ENCODE measurements at regions not wholly inside any gene's neighbourhood (a gene's known extent, or its start where the extent isn't known, plus 50 kb on each side); places are given as distances from the start of the nearest gene placed in this dataset.

DNA sequence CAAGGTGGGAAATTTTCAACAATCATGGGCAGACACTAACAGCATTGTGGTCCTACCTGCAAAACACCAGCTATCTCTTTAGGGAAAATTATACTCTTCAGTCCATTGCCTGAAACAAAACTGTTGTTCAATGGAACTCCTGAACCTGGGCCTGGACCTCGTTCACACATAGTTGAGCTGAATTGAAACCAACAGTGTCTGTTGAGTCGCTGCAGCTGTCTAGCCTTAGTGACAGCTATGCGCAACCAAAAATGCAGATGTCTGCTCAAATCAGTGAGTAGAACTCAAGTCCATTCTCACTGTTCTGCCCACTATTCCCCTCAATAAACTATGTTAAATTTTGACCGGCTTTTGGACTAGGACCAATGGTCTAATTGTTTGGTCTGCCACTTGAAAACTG is 286.2 kb downstream of the TFAP2A start (continued):
- TF ChIP-seq NR2F2 (IDR thresholded peaks at IDR 0.05) = no peak
- no peak for TF ChIP-seq FOXA2 (IDR thresholded peaks at IDR 0.05)
- no peak for TF ChIP-seq FOXA1 (IDR thresholded peaks at IDR 0.05)
- TF ChIP-seq RXRA (IDR thresholded peaks at IDR 0.05) = no peak
- TF ChIP-seq, protein P1, sequence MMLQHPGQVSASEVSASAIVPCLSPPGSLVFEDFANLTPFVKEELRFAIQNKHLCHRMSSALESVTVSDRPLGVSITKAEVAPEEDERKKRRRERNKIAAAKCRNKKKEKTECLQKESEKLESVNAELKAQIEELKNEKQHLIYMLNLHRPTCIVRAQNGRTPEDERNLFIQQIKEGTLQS (IDR thresholded peaks at IDR 0.05) = no peak
- TF ChIP-seq RAD21 (IDR thresholded peaks at IDR 0.05) = no peak
- no peak for TF ChIP-seq JUND (IDR thresholded peaks at IDR 0.05)
- TF ChIP-seq, protein P2, sequence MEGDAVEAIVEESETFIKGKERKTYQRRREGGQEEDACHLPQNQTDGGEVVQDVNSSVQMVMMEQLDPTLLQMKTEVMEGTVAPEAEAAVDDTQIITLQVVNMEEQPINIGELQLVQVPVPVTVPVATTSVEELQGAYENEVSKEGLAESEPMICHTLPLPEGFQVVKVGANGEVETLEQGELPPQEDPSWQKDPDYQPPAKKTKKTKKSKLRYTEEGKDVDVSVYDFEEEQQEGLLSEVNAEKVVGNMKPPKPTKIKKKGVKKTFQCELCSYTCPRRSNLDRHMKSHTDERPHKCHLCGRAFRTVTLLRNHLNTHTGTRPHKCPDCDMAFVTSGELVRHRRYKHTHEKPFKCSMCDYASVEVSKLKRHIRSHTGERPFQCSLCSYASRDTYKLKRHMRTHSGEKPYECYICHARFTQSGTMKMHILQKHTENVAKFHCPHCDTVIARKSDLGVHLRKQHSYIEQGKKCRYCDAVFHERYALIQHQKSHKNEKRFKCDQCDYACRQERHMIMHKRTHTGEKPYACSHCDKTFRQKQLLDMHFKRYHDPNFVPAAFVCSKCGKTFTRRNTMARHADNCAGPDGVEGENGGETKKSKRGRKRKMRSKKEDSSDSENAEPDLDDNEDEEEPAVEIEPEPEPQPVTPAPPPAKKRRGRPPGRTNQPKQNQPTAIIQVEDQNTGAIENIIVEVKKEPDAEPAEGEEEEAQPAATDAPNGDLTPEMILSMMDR (IDR thresholded peaks at IDR 0.05; ENCODE audit: low read depth, low read length, missing input control) = no peak

DNA sequence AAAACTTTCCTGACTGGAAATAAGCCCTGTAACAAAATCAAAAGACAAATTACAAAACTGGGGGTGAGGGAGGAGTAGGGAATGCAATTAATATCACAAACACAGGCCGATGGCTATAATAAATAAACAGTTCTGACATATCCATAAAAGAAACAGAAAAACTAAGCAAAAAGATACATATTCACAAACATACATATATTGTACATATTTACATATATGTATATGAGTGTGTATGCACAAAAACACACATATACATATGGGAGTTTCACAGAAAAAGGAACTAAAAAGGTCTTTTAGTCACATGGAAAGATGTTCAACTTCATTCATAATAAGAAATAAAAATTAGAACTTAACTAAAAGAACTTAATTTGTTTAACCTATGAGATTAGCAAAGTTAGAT is 292.7 kb downstream of the TFAP2A start:
- no peaks in the 10 kb centered on the region for H3K27me3 ChIP-seq (ENCODE audit: control insufficient read depth in 4 of 4, insufficient read depth in 4 of 4, low read length in 3 of 4)
- H3K27ac ChIP-seq (ENCODE audit: low read depth in 1 of 2, low read length in 2 of 2) = no peak overlapping the region
- H3K9me3 ChIP-seq (ENCODE audit: control insufficient read depth in 4 of 4, low read length in 3 of 4) = peaks cover 0 to 6% (median 1%) of the 10 kb centered on the region in 4 donors
- H3K36me3 ChIP-seq (ENCODE audit: control insufficient read depth in 4 of 4, insufficient read depth in 3 of 4, low read depth in 1 of 4, low read length in 3 of 4) = no peaks in the 10 kb centered on the region
- 72% methylated on average over 1 of the region's 1 CpG for WGBS
- no peak for DNase-seq (ENCODE audit: low spot score)
- no peaks in the 10 kb centered on the region for H3K4me1 ChIP-seq (ENCODE audit: control insufficient read depth in 4 of 4, insufficient read depth in 4 of 4, low read length in 3 of 4)
- TF ChIP-seq GABPA (IDR thresholded peaks at IDR 0.05 in 1 of 2, conservative IDR thresholded peaks at IDR 0.05 in 1 of 2) (no peak), RXRA (IDR thresholded peaks at IDR 0.05) (no peak), SP1 (IDR thresholded peaks at IDR 0.05) (no peak), EGR1 (IDR thresholded peaks at IDR 0.05; ENCODE audit: low read depth in 2 of 2) (no peak), JUND (IDR thresholded peaks at IDR 0.05) (no peak), NR2F2 (IDR thresholded peaks at IDR 0.05) (no peak), HNF4G (IDR thresholded peaks at IDR 0.05) (no peak), RAD21 (IDR thresholded peaks at IDR 0.05) (no peak), FOXA2 (IDR thresholded peaks at IDR 0.05) (no peak), TAF1 (conservative IDR thresholded peaks at IDR 0.05) (no peak), HNF4A (conservative IDR thresholded peaks at IDR 0.05) (no peak), FOXA1 (IDR thresholded peaks at IDR 0.05) (no peak), YY1 (IDR thresholded peaks at IDR 0.05) (no peak), REST (IDR thresholded peaks at IDR 0.05) (no peak)
- TF ChIP-seq, protein P3, sequence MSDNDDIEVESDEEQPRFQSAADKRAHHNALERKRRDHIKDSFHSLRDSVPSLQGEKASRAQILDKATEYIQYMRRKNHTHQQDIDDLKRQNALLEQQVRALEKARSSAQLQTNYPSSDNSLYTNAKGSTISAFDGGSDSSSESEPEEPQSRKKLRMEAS (IDR thresholded peaks at IDR 0.05) = no peak
- TF ChIP-seq, protein P4, sequence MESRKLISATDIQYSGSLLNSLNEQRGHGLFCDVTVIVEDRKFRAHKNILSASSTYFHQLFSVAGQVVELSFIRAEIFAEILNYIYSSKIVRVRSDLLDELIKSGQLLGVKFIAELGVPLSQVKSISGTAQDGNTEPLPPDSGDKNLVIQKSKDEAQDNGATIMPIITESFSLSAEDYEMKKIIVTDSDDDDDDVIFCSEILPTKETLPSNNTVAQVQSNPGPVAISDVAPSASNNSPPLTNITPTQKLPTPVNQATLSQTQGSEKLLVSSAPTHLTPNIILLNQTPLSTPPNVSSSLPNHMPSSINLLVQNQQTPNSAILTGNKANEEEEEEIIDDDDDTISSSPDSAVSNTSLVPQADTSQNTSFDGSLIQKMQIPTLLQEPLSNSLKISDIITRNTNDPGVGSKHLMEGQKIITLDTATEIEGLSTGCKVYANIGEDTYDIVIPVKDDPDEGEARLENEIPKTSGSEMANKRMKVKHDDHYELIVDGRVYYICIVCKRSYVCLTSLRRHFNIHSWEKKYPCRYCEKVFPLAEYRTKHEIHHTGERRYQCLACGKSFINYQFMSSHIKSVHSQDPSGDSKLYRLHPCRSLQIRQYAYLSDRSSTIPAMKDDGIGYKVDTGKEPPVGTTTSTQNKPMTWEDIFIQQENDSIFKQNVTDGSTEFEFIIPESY (IDR thresholded peaks at IDR 0.05) = no peak
- TF ChIP-seq, protein P2 (IDR thresholded peaks at IDR 0.05; ENCODE audit: low read depth, low read length, missing input control) = no peak
- TF ChIP-seq, protein P1 (IDR thresholded peaks at IDR 0.05) = no peak
- no peak overlapping the region for H3K4me3 ChIP-seq (ENCODE audit: low read depth in 1 of 3, low read length in 3 of 3)
- no peak overlapping the region for H3K9ac ChIP-seq (ENCODE audit: low read depth in 1 of 2, low read length in 2 of 2)

Data from liver (tissue), 8 donors.